ENCODE measurements at regions not wholly inside any gene's neighbourhood (a gene's known extent, or its start where the extent isn't known, plus 50 kb on each side); places are given as distances from the start of the nearest gene placed in this dataset.

- TF ChIP-seq, protein P1, sequence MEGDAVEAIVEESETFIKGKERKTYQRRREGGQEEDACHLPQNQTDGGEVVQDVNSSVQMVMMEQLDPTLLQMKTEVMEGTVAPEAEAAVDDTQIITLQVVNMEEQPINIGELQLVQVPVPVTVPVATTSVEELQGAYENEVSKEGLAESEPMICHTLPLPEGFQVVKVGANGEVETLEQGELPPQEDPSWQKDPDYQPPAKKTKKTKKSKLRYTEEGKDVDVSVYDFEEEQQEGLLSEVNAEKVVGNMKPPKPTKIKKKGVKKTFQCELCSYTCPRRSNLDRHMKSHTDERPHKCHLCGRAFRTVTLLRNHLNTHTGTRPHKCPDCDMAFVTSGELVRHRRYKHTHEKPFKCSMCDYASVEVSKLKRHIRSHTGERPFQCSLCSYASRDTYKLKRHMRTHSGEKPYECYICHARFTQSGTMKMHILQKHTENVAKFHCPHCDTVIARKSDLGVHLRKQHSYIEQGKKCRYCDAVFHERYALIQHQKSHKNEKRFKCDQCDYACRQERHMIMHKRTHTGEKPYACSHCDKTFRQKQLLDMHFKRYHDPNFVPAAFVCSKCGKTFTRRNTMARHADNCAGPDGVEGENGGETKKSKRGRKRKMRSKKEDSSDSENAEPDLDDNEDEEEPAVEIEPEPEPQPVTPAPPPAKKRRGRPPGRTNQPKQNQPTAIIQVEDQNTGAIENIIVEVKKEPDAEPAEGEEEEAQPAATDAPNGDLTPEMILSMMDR (IDR thresholded peaks at IDR 0.05) = no peak
- TF ChIP-seq POLR2A (IDR thresholded peaks at IDR 0.05) = no peak
- no peak for TF ChIP-seq POLR2AphosphoS5 (IDR thresholded peaks at IDR 0.05)
Observed at GRCh38 chr16:73413830-73414190, 365.9 kb upstream of the ZFHX3 start.

Data from suprapubic skin (tissue), 4 donors.